ENCODE measurements at regions not wholly inside any gene's neighbourhood (a gene's known extent, or its start where the extent isn't known, plus 50 kb on each side); places are given as distances from the start of the nearest gene placed in this dataset.
"Not testable (repeated sequence)": the region's sequence is repeated elsewhere in the genome, so short reads cannot be mapped to it uniquely, and the experiment has no call there.

- no peak for TF ChIP-seq CTCF (IDR thresholded peaks at IDR 0.05; ENCODE audit: unreplicated experiment in 3 of 3)
- no peak overlapping the region for H3K4me3 Mint-ChIP-seq
- peaks cover 15% of the 10 kb centered on the region for H3K4me1 Mint-ChIP-seq
- H3K36me3 Mint-ChIP-seq (ENCODE audit: low read depth), result no peaks in the 10 kb centered on the region
- no peaks in the 10 kb centered on the region for H3K9me3 Mint-ChIP-seq
- H3K27me3 Mint-ChIP-seq (ENCODE audit: low read depth), result peaks cover 7% of the 10 kb centered on the region
- H3K27ac Mint-ChIP-seq, result no peak overlapping the region
Measured at GRCh38 chr1:234763910-234764309, 153.9 kb upstream of the IRF2BP2 start.

- Mint-ChIP-seq H3K9me3 (no peaks in the 10 kb centered on the region), H3K4me1 (peaks cover 9% of the 10 kb centered on the region), H3K27ac (no peak overlapping the region), H3K4me3 (no peak overlapping the region), H3K27me3 (ENCODE audit: low read depth) (peaks cover 7% of the 10 kb centered on the region), H3K36me3 (ENCODE audit: low read depth) (no peaks in the 10 kb centered on the region)
- no peak for TF ChIP-seq CTCF (IDR thresholded peaks at IDR 0.05; ENCODE audit: unreplicated experiment in 3 of 3)
Measured at GRCh38 chr1:234763367-234763766, 153.4 kb upstream of the IRF2BP2 start.

GRCh38 chr1:234762127-234762526, 152.1 kb upstream of the IRF2BP2 start:
- H3K27me3 Mint-ChIP-seq (ENCODE audit: low read depth); H3K27ac Mint-ChIP-seq; H3K4me3 Mint-ChIP-seq; H3K9me3 Mint-ChIP-seq; H3K36me3 Mint-ChIP-seq (ENCODE audit: low read depth); H3K4me1 Mint-ChIP-seq: not testable (repeated sequence)

GRCh38 chr1:234760303-234760723, 150.3 kb upstream of the IRF2BP2 start:
- no peaks in the 10 kb centered on the region for H3K36me3 Mint-ChIP-seq (ENCODE audit: low read depth)
- H3K9me3 Mint-ChIP-seq, result no peaks in the 10 kb centered on the region
- TF ChIP-seq CTCF (IDR thresholded peaks at IDR 0.05; ENCODE audit: unreplicated experiment in 3 of 3), result no peak
- H3K4me3 Mint-ChIP-seq, result no peak overlapping the region
- H3K4me1 Mint-ChIP-seq, result peaks cover 9% of the 10 kb centered on the region
- peaks cover 7% of the 10 kb centered on the region for H3K27me3 Mint-ChIP-seq (ENCODE audit: low read depth)
- H3K27ac Mint-ChIP-seq, result peak overlapping the region in 1 of 3 experiments; percentile 49

GRCh38 chr1:234759888-234760287, 149.9 kb upstream of the IRF2BP2 start:
- H3K4me1 Mint-ChIP-seq, result peaks cover 12% of the 10 kb centered on the region
- H3K27ac Mint-ChIP-seq, result peak overlapping the region in 1 of 3 experiments; percentile 49
- TF ChIP-seq CTCF (IDR thresholded peaks at IDR 0.05; ENCODE audit: unreplicated experiment in 3 of 3), result no peak
- H3K4me3 Mint-ChIP-seq, result no peak overlapping the region
- H3K27me3 Mint-ChIP-seq (ENCODE audit: low read depth), result peaks cover 7% of the 10 kb centered on the region
- no peaks in the 10 kb centered on the region for H3K9me3 Mint-ChIP-seq
- no peaks in the 10 kb centered on the region for H3K36me3 Mint-ChIP-seq (ENCODE audit: low read depth)

GRCh38 chr1:234758851-234759250, 148.9 kb upstream of the IRF2BP2 start:
- peaks cover 12% of the 10 kb centered on the region for H3K4me1 Mint-ChIP-seq
- H3K36me3 Mint-ChIP-seq (ENCODE audit: low read depth), result no peaks in the 10 kb centered on the region
- TF ChIP-seq CTCF (IDR thresholded peaks at IDR 0.05; ENCODE audit: unreplicated experiment in 3 of 3), result no peak
- peaks cover 7% of the 10 kb centered on the region for H3K27me3 Mint-ChIP-seq (ENCODE audit: low read depth)
- no peaks in the 10 kb centered on the region for H3K9me3 Mint-ChIP-seq
- no peak overlapping the region for H3K4me3 Mint-ChIP-seq
- no peak overlapping the region for H3K27ac Mint-ChIP-seq
